Activated CD8-positive, alpha-beta T cell treated with anti-CD3 and anti-CD28 coated beads for 36 hours (primary cell): ENCODE measurements at regions not wholly inside any gene's neighbourhood (a gene's known extent, or its start where the extent isn't known, plus 50 kb on each side); places are given as distances from the start of the nearest gene placed in this dataset.

Source experiments
- ATAC-seq: fragments of 200-7000 bp; cut with Tn5 transposase; one replicate; pipeline ENCODE4 v1.10.0; 2021; ENCODE audit warnings: mild to moderate bottlenecking, moderate library complexity
- CTCF ChIA-PET: fragments of 350-600 bp; sonication (Branson Sonifier 250); formaldehyde crosslinking; loops from one replicate; lab custom pipeline; 2021; ENCODE audit warnings: antibody characterized with exemption; lab: Charles Lee
- POLR2A ChIA-PET: fragments of 350-600 bp; sonication (Branson Sonifier 250); formaldehyde crosslinking; loops from one replicate; lab custom pipeline; 2021; ENCODE audit warnings: antibody characterized with exemption; lab: Charles Lee
- DNase-seq: peaks from one replicate; pipeline ENCODE4 v3.0.0-alpha.2; 2020
- H3K27ac Mint-ChIP-seq: one replicate; pipeline ENCODE4 v1.8.0; 2021; ENCODE audit warnings: mild to moderate bottlenecking, mixed read lengths
- H3K27me3 Mint-ChIP-seq: one replicate; pipeline ENCODE4 v1.8.0; 2021; ENCODE audit warnings: mixed read lengths
- H3K36me3 Mint-ChIP-seq: one replicate; pipeline ENCODE4 v1.8.0; 2021; ENCODE audit warnings: low read depth, mixed read lengths
- H3K4me1 Mint-ChIP-seq: one replicate; pipeline ENCODE4 v1.8.0; 2021; ENCODE audit warnings: low read depth, mixed read lengths
- H3K4me3 Mint-ChIP-seq: one replicate; pipeline ENCODE4 v1.8.0; 2021; ENCODE audit warnings: mild to moderate bottlenecking, moderate library complexity, mixed read lengths
- H3K9me3 Mint-ChIP-seq: one replicate; pipeline ENCODE4 v1.8.0; 2021; ENCODE audit warnings: mixed read lengths
- intact Hi-C: fragments of 100-400 bp; cut with micrococcal nuclease; formaldehyde crosslinking; loops from one replicate; pipeline ENCODE4 v1.10.0; 2022
- TF ChIP-seq, protein P1 (sequence below): fragments of 200-600 bp; IDR thresholded peaks from one replicate; pipeline ENCODE4 v1.8.0; 2022; ENCODE audit warnings: antibody characterized with exemption, mild to moderate bottlenecking

- DNase-seq = no peak
- Mint-ChIP-seq H3K4me1 (no peaks in the 10 kb centered on the region), H3K9me3 (no peaks in the 10 kb centered on the region), H3K36me3 (no peaks in the 10 kb centered on the region), H3K27ac (no peak overlapping the region), H3K27me3 (peaks cover 3% of the 10 kb centered on the region), H3K4me3 (no peak overlapping the region)
- POLR2A ChIA-PET = no interaction called here
- TF ChIP-seq, protein P1, sequence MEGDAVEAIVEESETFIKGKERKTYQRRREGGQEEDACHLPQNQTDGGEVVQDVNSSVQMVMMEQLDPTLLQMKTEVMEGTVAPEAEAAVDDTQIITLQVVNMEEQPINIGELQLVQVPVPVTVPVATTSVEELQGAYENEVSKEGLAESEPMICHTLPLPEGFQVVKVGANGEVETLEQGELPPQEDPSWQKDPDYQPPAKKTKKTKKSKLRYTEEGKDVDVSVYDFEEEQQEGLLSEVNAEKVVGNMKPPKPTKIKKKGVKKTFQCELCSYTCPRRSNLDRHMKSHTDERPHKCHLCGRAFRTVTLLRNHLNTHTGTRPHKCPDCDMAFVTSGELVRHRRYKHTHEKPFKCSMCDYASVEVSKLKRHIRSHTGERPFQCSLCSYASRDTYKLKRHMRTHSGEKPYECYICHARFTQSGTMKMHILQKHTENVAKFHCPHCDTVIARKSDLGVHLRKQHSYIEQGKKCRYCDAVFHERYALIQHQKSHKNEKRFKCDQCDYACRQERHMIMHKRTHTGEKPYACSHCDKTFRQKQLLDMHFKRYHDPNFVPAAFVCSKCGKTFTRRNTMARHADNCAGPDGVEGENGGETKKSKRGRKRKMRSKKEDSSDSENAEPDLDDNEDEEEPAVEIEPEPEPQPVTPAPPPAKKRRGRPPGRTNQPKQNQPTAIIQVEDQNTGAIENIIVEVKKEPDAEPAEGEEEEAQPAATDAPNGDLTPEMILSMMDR = no peak
- intact Hi-C loops = no loop called here
- no peak for ATAC-seq
- CTCF ChIA-PET = no interaction called here
These were observed 291.4 kb downstream of the IRX2 start for GRCh38 chr5:2460098-2460497.

DNA sequence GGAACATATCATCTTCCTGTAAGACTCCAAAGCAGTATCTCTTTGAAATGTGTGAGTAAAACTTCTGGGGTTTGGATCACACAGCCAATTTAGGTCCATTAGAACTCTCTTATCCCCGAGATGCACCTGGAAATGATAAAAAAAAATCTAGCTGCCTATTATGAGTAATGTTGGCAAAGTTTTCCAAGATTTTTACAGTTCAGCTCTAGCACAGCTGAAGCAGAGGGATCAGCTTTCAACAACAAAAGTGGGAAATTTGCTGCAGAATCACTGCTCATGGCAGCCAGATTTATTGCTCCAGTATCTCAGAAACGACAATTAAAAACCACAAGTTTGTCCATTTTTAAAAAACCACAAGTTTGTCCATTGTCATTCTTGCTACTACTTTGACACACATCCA is 292.2 kb downstream of the IRX2 start:
- Mint-ChIP-seq H3K36me3 (no peaks in the 10 kb centered on the region), H3K4me3 (no peak overlapping the region), H3K9me3 (no peaks in the 10 kb centered on the region), H3K4me1 (no peaks in the 10 kb centered on the region), H3K27me3 (peaks cover 3% of the 10 kb centered on the region), H3K27ac (no peak overlapping the region)
- intact Hi-C loops = no loop called here
- ChIA-PET CTCF (interaction anchor here (0.7 kb wide), 1 partner anchor 1723 kb away, joined by 3 read pairs; no protein-coding TSS in a partner anchor), POLR2A (no interaction called here)
- no peak for DNase-seq
- ATAC-seq = no peak
- TF ChIP-seq, protein P1 = no peak

- peaks cover 3% of the 10 kb centered on the region for H3K27me3 Mint-ChIP-seq
- H3K36me3 Mint-ChIP-seq = no peaks in the 10 kb centered on the region
- DNase-seq = no peak
- intact Hi-C loops = no loop called here
- CTCF ChIA-PET = interaction anchor here (0.7 kb wide), 1 partner anchor 1338 kb away, joined by 3 read pairs; no protein-coding TSS in a partner anchor
- TF ChIP-seq, protein P1 = no peak
- no peak overlapping the region for H3K27ac Mint-ChIP-seq
- H3K4me3 Mint-ChIP-seq = no peak overlapping the region
- no peak for ATAC-seq
- no peaks in the 10 kb centered on the region for H3K9me3 Mint-ChIP-seq
- no peaks in the 10 kb centered on the region for H3K4me1 Mint-ChIP-seq
- POLR2A ChIA-PET = interaction anchor here (0.8 kb wide), 1 partner anchor 9 kb away, joined by 3 read pairs; no protein-coding TSS in a partner anchor
These were observed 295.6 kb downstream of the IRX2 start for GRCh38 chr5:2455878-2456277.

DNA sequence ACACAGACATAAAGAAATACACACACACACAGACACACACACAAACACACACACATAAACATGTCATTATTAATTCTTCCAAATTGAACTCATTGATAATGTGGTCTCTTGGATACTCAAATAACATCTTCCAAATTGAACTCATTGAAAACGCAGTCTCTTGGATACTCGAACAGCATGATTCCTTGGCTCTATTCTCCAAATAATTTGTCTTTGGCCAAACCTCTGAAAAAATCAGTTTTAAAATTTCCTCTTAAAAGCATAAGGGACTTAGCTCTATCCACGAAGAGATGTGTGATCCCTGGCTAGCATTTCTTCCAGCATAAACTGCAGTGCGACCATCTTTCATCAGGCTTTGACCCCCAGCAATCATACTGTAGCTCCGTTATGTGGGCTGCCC is 296.6 kb downstream of the IRX2 start:
- DNase-seq (no peak), ATAC-seq (no peak)
- Mint-ChIP-seq H3K27me3 (peaks cover under 1% of the 10 kb centered on the region), H3K4me1 (no peaks in the 10 kb centered on the region), H3K9me3 (no peaks in the 10 kb centered on the region), H3K36me3 (no peaks in the 10 kb centered on the region), H3K27ac (no peak overlapping the region), H3K4me3 (no peak overlapping the region)
- intact Hi-C loops = no loop called here
- CTCF ChIA-PET = no interaction called here
- POLR2A ChIA-PET = no interaction called here
- TF ChIP-seq, protein P1 = no peak

DNA sequence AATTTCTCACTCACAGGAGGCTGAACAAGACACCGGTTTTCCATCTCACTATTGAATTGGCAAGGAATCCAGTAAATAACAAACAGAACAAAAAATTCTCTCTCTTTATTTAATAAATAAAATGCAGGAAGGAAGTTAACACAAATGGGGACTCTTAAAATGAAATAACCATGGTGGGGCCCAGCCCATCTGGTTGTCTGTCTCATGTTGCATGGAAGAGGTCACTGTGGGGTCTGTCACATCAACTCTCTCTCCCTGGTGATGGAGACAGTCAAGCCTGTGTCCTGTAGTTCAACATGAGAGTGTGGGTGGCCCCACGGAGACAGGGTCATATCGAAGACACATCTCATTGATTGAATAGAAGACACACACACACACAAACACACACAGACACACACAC is 297.7 kb downstream of the IRX2 start:
- Mint-ChIP-seq H3K9me3 (no peaks in the 10 kb centered on the region), H3K27ac (no peak overlapping the region), H3K4me1 (no peaks in the 10 kb centered on the region), H3K36me3 (no peaks in the 10 kb centered on the region), H3K4me3 (no peak overlapping the region), H3K27me3 (no peaks in the 10 kb centered on the region)
- intact Hi-C loops = no loop called here
- no peak for DNase-seq
- ATAC-seq = no peak
- POLR2A ChIA-PET = no interaction called here
- CTCF ChIA-PET = no interaction called here
- TF ChIP-seq, protein P1 = no peak
